Breast epithelium (tissue), 4 donors: ENCODE measurements at regions not wholly inside any gene's neighbourhood (a gene's known extent, or its start where the extent isn't known, plus 50 kb on each side); places are given as distances from the start of the nearest gene placed in this dataset.

ENCODE experiments used
- DNase-seq, 2 donors: peaks; one replicate each; pipeline ENCODE4 v3.0.0-alpha.2; 2019; ENCODE audit warnings: low spot score in 2 of 2
- H3K27ac ChIP-seq, 2 donors: fragments of 200-600 bp; sonication (generic) in 1 of 2; one replicate each; pipeline ENCODE4 v1.5.1; 2016 to 2019; ENCODE audit warnings: mild to moderate bottlenecking in 1 of 2
- H3K27me3 ChIP-seq, 2 donors: fragments of 200-600 bp; sonication (generic) in 1 of 2; one replicate each; pipeline versions ENCODE4 v1.5.1 to v1.6.0; 2017 to 2019; ENCODE audit warnings: control low read depth in 1 of 2, mild to moderate bottlenecking in 1 of 2
- H3K36me3 ChIP-seq: fragments of 200-600 bp; one replicate; pipeline ENCODE4 v1.5.1; 2019
- H3K4me1 ChIP-seq, 2 donors: fragments of 200-600 bp; sonication (generic); one replicate each; pipeline ENCODE4 v1.5.1; 2016 to 2019; ENCODE audit warnings: control low read depth in 1 of 2
- H3K4me3 ChIP-seq, 3 donors: fragments of 200-600 bp; sonication (generic); 1 replicate in 2 of 3; 2 replicates in 1 of 3; pipeline ENCODE4 v1.5.1; 2016 to 2019; ENCODE audit warnings: mild to moderate bottlenecking in 3 of 3, moderate library complexity in 2 of 3
- H3K9me3 ChIP-seq, 2 donors: fragments of 200-600 bp; sonication (generic) in 1 of 2; one replicate each; pipeline ENCODE4 v1.5.1; 2016 to 2019; ENCODE audit warnings: control low read depth in 1 of 2
- POLR2A ChIP-seq: fragments of 450-650 bp; IDR thresholded peaks from one replicate; pipeline ENCODE4 v1.6.1; 2016; ENCODE audit warnings: antibody characterized with exemption, mild to moderate bottlenecking, moderate library complexity
- POLR2AphosphoS5 ChIP-seq, 3 donors: sonication (generic); formaldehyde crosslinking; IDR thresholded peaks; one replicate each; pipeline ENCODE4 v1.6.1; 2017; ENCODE audit warnings: antibody characterized with exemption in 3 of 3
- intact Hi-C: fragments of 100-400 bp; cut with DNase I; formaldehyde crosslinking; loops from one replicate; pipeline ENCODE4 v1.15.1; 2023; ENCODE audit warnings: low total_unique reads
- TF ChIP-seq, protein P1 (sequence below), 3 donors: fragments of 450-650 bp; IDR thresholded peaks; one replicate each; pipeline ENCODE4 v1.5.1; 2016 to 2017; ENCODE audit warnings: antibody characterized with exemption in 3 of 3, mild to moderate bottlenecking in 3 of 3, moderate library complexity in 3 of 3

DNA sequence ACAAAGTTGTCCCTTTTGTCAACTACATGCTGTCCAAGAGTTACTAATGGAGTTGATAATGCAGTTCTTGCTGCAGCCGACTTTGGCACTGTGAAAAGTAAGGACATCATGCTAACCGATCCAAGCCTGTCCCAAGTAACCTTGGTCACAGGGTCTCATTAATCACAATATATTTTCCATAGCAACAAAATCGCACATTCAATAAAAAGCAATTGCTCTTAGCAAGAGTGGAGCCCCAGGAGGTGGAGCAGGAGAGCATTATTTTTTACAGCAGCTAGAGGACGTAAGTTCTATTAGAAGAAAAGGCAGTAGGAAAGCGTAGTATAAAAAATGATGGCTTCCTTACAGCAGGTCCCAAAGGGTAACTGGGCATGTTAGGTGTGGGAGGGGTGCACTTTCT lies 570.3 kb downstream of the EBF1 start:
- Histone ChIP-seq H3K27ac (no peak overlapping the region), H3K4me1 (no peaks in the 10 kb centered on the region), H3K4me3 (no peak overlapping the region), H3K9me3 (no peaks in the 10 kb centered on the region), H3K36me3 (no peaks in the 10 kb centered on the region), H3K27me3 (no peaks in the 10 kb centered on the region)
- TF ChIP-seq, protein P1, sequence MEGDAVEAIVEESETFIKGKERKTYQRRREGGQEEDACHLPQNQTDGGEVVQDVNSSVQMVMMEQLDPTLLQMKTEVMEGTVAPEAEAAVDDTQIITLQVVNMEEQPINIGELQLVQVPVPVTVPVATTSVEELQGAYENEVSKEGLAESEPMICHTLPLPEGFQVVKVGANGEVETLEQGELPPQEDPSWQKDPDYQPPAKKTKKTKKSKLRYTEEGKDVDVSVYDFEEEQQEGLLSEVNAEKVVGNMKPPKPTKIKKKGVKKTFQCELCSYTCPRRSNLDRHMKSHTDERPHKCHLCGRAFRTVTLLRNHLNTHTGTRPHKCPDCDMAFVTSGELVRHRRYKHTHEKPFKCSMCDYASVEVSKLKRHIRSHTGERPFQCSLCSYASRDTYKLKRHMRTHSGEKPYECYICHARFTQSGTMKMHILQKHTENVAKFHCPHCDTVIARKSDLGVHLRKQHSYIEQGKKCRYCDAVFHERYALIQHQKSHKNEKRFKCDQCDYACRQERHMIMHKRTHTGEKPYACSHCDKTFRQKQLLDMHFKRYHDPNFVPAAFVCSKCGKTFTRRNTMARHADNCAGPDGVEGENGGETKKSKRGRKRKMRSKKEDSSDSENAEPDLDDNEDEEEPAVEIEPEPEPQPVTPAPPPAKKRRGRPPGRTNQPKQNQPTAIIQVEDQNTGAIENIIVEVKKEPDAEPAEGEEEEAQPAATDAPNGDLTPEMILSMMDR (IDR thresholded peaks at IDR 0.05): no peak
- TF ChIP-seq POLR2AphosphoS5 (IDR thresholded peaks at IDR 0.05): no peak
- TF ChIP-seq POLR2A: no peak
- DNase-seq: no peak
- intact Hi-C loops: no loop called here

DNA sequence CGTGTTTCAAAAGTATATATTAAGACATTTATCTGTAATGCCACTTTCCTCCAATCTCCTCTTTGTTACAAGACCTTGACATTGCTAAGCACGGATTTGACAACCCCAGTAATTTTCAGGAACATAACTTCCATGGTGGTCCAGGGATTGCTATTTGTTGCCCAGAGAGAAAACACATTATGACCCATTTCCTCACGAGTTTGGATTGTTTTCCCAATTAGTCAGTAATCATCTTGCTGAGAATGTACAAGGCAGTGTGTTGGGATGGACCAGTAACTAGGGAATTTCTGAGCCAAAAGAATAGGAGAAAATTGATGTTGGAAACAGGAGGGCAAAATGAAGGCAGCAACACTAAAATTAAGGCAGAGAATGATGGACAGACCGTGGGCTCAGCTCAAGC lies 574.1 kb downstream of the EBF1 start:
- TF ChIP-seq, protein P1 (IDR thresholded peaks at IDR 0.05): no peak
- no peak for TF ChIP-seq POLR2A
- TF ChIP-seq POLR2AphosphoS5 (IDR thresholded peaks at IDR 0.05): no peak
- H3K27me3 ChIP-seq: no peaks in the 10 kb centered on the region
- H3K9me3 ChIP-seq: no peaks in the 10 kb centered on the region
- no peak overlapping the region for H3K4me3 ChIP-seq
- no peaks in the 10 kb centered on the region for H3K4me1 ChIP-seq
- no peak for DNase-seq
- H3K27ac ChIP-seq: no peak overlapping the region
- intact Hi-C loops: no loop called here
- H3K36me3 ChIP-seq: no peaks in the 10 kb centered on the region

DNA sequence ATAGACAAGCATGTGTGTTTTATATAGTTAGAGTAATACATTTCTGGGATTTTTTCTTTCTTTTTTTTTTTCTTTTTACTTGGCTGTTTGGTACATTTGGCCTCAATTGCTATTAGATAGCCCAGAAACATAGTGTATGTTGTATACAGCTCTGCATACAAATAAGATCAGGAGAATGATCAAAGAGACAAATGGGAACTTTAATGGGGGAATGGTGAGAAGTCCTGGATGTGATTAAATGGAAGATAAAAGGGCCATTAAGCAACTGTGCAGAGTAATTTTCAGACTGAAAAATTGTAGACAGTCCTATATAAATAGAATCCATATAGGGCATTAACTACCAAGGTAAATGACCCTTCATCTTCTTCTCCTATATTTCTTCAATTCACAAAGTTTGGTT lies 575.6 kb downstream of the EBF1 start:
- TF ChIP-seq POLR2A (no peak), POLR2AphosphoS5 (IDR thresholded peaks at IDR 0.05) (no peak)
- TF ChIP-seq, protein P1 (IDR thresholded peaks at IDR 0.05): no peak
- H3K4me1 ChIP-seq: no peaks in the 10 kb centered on the region
- intact Hi-C loops: no loop called here
- no peaks in the 10 kb centered on the region for H3K36me3 ChIP-seq
- H3K27me3 ChIP-seq: no peaks in the 10 kb centered on the region
- no peak overlapping the region for H3K4me3 ChIP-seq
- no peak overlapping the region for H3K27ac ChIP-seq
- DNase-seq: no peak
- H3K9me3 ChIP-seq: no peaks in the 10 kb centered on the region

DNA sequence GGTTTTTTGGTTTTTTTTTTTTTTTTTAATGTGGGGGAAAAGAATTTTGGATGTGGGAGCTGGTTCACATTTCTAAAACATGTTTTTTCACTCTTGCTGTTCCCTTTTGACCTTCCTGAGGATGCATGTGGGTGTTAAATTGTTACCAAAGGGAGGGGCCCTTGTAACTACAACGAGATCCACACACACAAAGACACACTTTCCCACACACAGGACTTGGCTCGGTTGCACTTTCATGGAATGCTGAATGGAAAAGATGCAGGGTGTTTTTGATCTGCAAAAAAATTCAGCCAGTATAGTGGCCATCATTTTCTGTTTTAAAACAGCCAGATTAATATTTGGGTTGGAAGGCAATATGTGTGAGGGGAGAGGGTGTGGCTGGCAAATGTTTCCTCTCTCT lies 576.9 kb downstream of the EBF1 start:
- Histone ChIP-seq H3K27ac (no peak overlapping the region), H3K36me3 (no peaks in the 10 kb centered on the region), H3K4me1 (no peaks in the 10 kb centered on the region), H3K27me3 (no peaks in the 10 kb centered on the region), H3K9me3 (no peaks in the 10 kb centered on the region), H3K4me3 (no peak overlapping the region)
- DNase-seq: no peak
- TF ChIP-seq POLR2A: no peak
- TF ChIP-seq, protein P1 (IDR thresholded peaks at IDR 0.05): no peak
- TF ChIP-seq POLR2AphosphoS5 (IDR thresholded peaks at IDR 0.05): no peak
- intact Hi-C loops: no loop called here

DNA sequence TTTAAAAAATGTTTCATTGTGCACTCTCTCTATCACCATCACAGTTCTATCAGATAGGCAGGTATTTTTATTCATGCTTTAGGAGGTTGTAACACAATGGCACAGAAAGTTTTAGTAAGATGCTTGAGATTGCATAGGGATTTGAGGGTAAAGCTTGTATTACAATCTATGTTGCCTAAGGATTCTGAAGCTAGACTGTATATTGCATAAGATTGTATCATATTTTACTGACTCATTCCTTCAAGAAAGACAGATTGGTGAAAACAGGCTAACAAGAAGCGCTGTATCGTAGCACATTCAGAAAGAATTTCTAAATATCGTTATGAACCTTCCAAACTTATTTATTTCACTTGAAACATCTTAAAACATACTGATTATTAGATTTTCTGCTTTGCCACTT lies 577.7 kb downstream of the EBF1 start:
- no peak for DNase-seq
- no peaks in the 10 kb centered on the region for H3K27me3 ChIP-seq
- no peaks in the 10 kb centered on the region for H3K4me1 ChIP-seq
- TF ChIP-seq, protein P1 (IDR thresholded peaks at IDR 0.05): no peak
- no peak for TF ChIP-seq POLR2A
- TF ChIP-seq POLR2AphosphoS5 (IDR thresholded peaks at IDR 0.05): no peak
- intact Hi-C loops: no loop called here
- H3K36me3 ChIP-seq: no peaks in the 10 kb centered on the region
- no peak overlapping the region for H3K27ac ChIP-seq
- H3K4me3 ChIP-seq: no peak overlapping the region
- no peaks in the 10 kb centered on the region for H3K9me3 ChIP-seq
